Endothelial cell of umbilical vein (primary cell): ENCODE measurements at regions not wholly inside any gene's neighbourhood (a gene's known extent, or its start where the extent isn't known, plus 50 kb on each side); places are given as distances from the start of the nearest gene placed in this dataset.

Experiments
- BruUV-seq: library from RNA; stranded (reverse); fragments of 400-500 nt; replicated peaks from 2 replicates; lab custom pipeline; 2021; lab: Mats Ljungman, UMichigan
- CTCF ChIA-PET: fragments of 300-600, 350-600 bp; sonication (Branson Sonifier 250); formaldehyde crosslinking; loops from one replicate; lab custom pipeline; 2021; ENCODE audit warnings: antibody characterized with exemption, inconsistent platforms; lab: Charles Lee
- POLR2A ChIA-PET: fragments of 300-600, 350-600 bp; sonication (Branson Sonifier 250); formaldehyde crosslinking; loops from one replicate; lab custom pipeline; 2021; ENCODE audit warnings: antibody characterized with exemption, inconsistent platforms; lab: Charles Lee
- DNase-seq: peaks from one replicate; pipeline ENCODE4 v3.0.0-alpha.2; 2011; ENCODE audit warnings: low read depth, low spot score
- FAIRE-seq: peaks from 2 replicates; lab custom pipeline; 2011; peaks lifted over from hg19 to GRCh38; lab: Jason Lieb, UNC
- H2AFZ ChIP-seq: 2 replicates; pipeline ENCODE4 v1.6.0; 2012; ENCODE audit warnings: low read depth, low read length, control low read depth, inconsistent platforms
- H3K27ac ChIP-seq: 2 replicates; pipeline ENCODE4 v1.5.1; 2011; ENCODE audit warnings: low read depth, mild to moderate bottlenecking, control low read depth, low read length, moderate library complexity; ENCODE audit not compliant: insufficient read depth
- H3K27me3 ChIP-seq, 2 experiments: 2 replicates each; pipeline versions ENCODE4 v1.6.0 to v1.6.1; 2011; ENCODE audit warnings: low read length in 2 of 2, mixed read lengths in 1 of 2; ENCODE audit not compliant: control insufficient read depth in 2 of 2, insufficient read depth in 2 of 2
- H3K36me3 ChIP-seq, 2 experiments: 2 replicates in 1 of 2; 3 replicates in 1 of 2; pipeline ENCODE4 v1.5.1; 2011; ENCODE audit warnings: low read length in 2 of 2, mild to moderate bottlenecking in 1 of 2, moderate library complexity in 1 of 2; ENCODE audit not compliant: control insufficient read depth in 2 of 2, insufficient read depth in 2 of 2; ENCODE audit errors: extremely low read depth in 1 of 2
- H3K4me1 ChIP-seq: 3 replicates; pipeline ENCODE4 v1.5.1; 2011; ENCODE audit warnings: mild to moderate bottlenecking, low read length; ENCODE audit not compliant: control insufficient read depth, insufficient read depth; ENCODE audit errors: extremely low read depth
- H3K4me2 ChIP-seq: 2 replicates; pipeline ENCODE4 v1.6.1; 2011; ENCODE audit warnings: low read length, control low read depth, mixed read lengths; ENCODE audit not compliant: insufficient read depth
- H3K4me3 ChIP-seq, 3 experiments: fragments of 200-600 bp in 1 of 3; sonication (generic), shearing (Covaris generic) in 1 of 3; replicated peaks in 1 of 3; 2 replicates each; pipeline ENCODE4 v1.5.1; 2011 to 2016; ENCODE audit warnings: control low read depth in 3 of 3, low read length in 3 of 3, mild to moderate bottlenecking in 2 of 3, inconsistent platforms in 1 of 3, low read depth in 1 of 3, moderate library complexity in 1 of 3; ENCODE audit not compliant: insufficient read depth in 1 of 3
- H3K79me2 ChIP-seq: 2 replicates; pipeline ENCODE4 v1.6.0; 2012; ENCODE audit warnings: low read length, inconsistent platforms; ENCODE audit not compliant: control insufficient read depth, insufficient read depth
- H3K9ac ChIP-seq: replicated peaks from 2 replicates; pipeline ENCODE3; 2011; ENCODE audit warnings: low read length, control low read depth; ENCODE audit not compliant: insufficient read depth; ENCODE audit errors: extremely low read depth
- H3K9me1 ChIP-seq: replicated peaks from 3 replicates; pipeline ENCODE4 v1.6.0; 2011; ENCODE audit warnings: mild to moderate bottlenecking, low read length; ENCODE audit not compliant: control insufficient read depth, insufficient read depth; ENCODE audit errors: extremely low read depth
- H3K9me3 ChIP-seq: replicated peaks from 2 replicates; pipeline ENCODE4 v1.5.1; 2012; ENCODE audit warnings: low read length, inconsistent platforms; ENCODE audit not compliant: control insufficient read depth, insufficient read depth
- H4K20me1 ChIP-seq: replicated peaks from 2 replicates; pipeline ENCODE3; 2011; ENCODE audit warnings: mild to moderate bottlenecking, low read length; ENCODE audit not compliant: control insufficient read depth, insufficient read depth; ENCODE audit errors: extremely low read depth
- CTCF ChIP-seq, 2 donors: IDR thresholded peaks; 1 replicate in 1 of 2; 2 replicates in 1 of 2; pipeline ENCODE4 v1.5.1; 2011; ENCODE audit warnings: low read length in 2 of 2, mild to moderate bottlenecking in 2 of 2, moderate library complexity in 2 of 2, control low read depth in 1 of 2, inconsistent platforms in 1 of 2, low read depth in 1 of 2; ENCODE audit not compliant: insufficient read depth in 1 of 2; ENCODE audit errors: extremely low read depth in 1 of 2
- EZH2 ChIP-seq: IDR thresholded peaks from 2 replicates; pipeline ENCODE4 v1.6.1; 2012; ENCODE audit warnings: borderline replicate concordance, low read depth, mild to moderate bottlenecking, moderate library complexity, low read length, inconsistent platforms; ENCODE audit not compliant: severe bottlenecking
- FOS ChIP-seq: IDR thresholded peaks from 2 replicates; pipeline ENCODE4 v1.6.1; 2011; ENCODE audit warnings: mild to moderate bottlenecking, low read length, moderate library complexity, borderline replicate concordance; ENCODE audit not compliant: insufficient read depth
- GATA2 ChIP-seq: IDR thresholded peaks from 2 replicates; pipeline ENCODE4 v1.7.0; 2011; ENCODE audit warnings: low read depth, mild to moderate bottlenecking, moderate library complexity, mixed read lengths, low read length; ENCODE audit not compliant: insufficient read length, insufficient read depth
- JUN ChIP-seq: IDR thresholded peaks from 2 replicates; pipeline ENCODE4 v1.6.1; 2011; ENCODE audit warnings: borderline replicate concordance, low read depth; ENCODE audit not compliant: insufficient read length, insufficient read depth
- MAX ChIP-seq: IDR thresholded peaks from 2 replicates; pipeline ENCODE4 v1.6.1; 2011; ENCODE audit not compliant: insufficient read depth, insufficient read length
- MYC ChIP-seq: IDR thresholded peaks from one replicate; pipeline ENCODE4 v1.6.1; 2011; ENCODE audit warnings: mild to moderate bottlenecking, low read depth, low read length
- POLR2A ChIP-seq: IDR thresholded peaks from 2 replicates; pipeline ENCODE4 v1.6.1; 2012; ENCODE audit warnings: low read depth, mild to moderate bottlenecking, control low read depth, low read length
- POLR2AphosphoS5 ChIP-seq: IDR thresholded peaks from 2 replicates; pipeline ENCODE4 v1.6.1; 2012; ENCODE audit warnings: low read depth, mild to moderate bottlenecking, control low read depth, low read length, moderate library complexity; ENCODE audit not compliant: insufficient read depth
- dilution Hi-C: fragments of 300-500 bp; cut with MboI; formaldehyde crosslinking; loops from one replicate; pipeline ENCODE4 v1.15.0; 2019; ENCODE audit warnings: low sequenced_read_pairs; ENCODE audit not compliant: extremely low pct_ligation_motif_present
- intact Hi-C: fragments of 100-400 bp; cut with micrococcal nuclease; formaldehyde crosslinking; loops from one replicate; pipeline ENCODE4 v1.10.0; 2022

GRCh38 chr16:73193464-73193863 lies 145.5 kb upstream of the ZFHX3 start:
- peaks cover 5 to 8% of the 10 kb centered on the region in 2 experiments for H3K27me3 ChIP-seq
- ChIA-PET CTCF (interaction anchor here (1.2 kb wide), 1 partner anchor 361 kb away, joined by 4 read pairs; no protein-coding TSS in a partner anchor), POLR2A (no interaction called here)
- DNase-seq: no peak
- H3K4me2 ChIP-seq: no peak overlapping the region
- intact Hi-C loops: loop anchor here (10.0 kb wide), 1 partner anchor 949 kb away; no protein-coding TSS in a partner anchor
- no peaks in the 10 kb centered on the region for H4K20me1 ChIP-seq
- H2AFZ ChIP-seq: no peak overlapping the region
- H3K9me3 ChIP-seq: no peaks in the 10 kb centered on the region
- no peaks in the 10 kb centered on the region for H3K36me3 ChIP-seq
- no peak overlapping the region for H3K9ac ChIP-seq
- H3K4me1 ChIP-seq: no peaks in the 10 kb centered on the region
- H3K79me2 ChIP-seq: no peaks in the 10 kb centered on the region
- no peak overlapping the region for H3K27ac ChIP-seq
- dilution Hi-C loops: no loop called here
- no peaks in the 10 kb centered on the region for H3K9me1 ChIP-seq
- TF ChIP-seq MYC: no peak
- TF ChIP-seq POLR2A: no peak
- TF ChIP-seq GATA2: no peak
- no peak for TF ChIP-seq FOS
- TF ChIP-seq POLR2AphosphoS5: no peak
- TF ChIP-seq MAX: no peak
- no peak for TF ChIP-seq CTCF (IDR thresholded peaks at IDR 0.05; ENCODE audit: extremely low read depth in 1 of 2, insufficient read depth in 1 of 2, low read depth in 1 of 2, low read length in 2 of 2)
- no peak for TF ChIP-seq JUN
- no peak for TF ChIP-seq EZH2
- no peak overlapping the region for H3K4me3 ChIP-seq
- no peak for FAIRE-seq
- no TSS peak for BruUV-seq
